ENCODE measurements at regions not wholly inside any gene's neighbourhood (a gene's known extent, or its start where the extent isn't known, plus 50 kb on each side); places are given as distances from the start of the nearest gene placed in this dataset.
A peak's percentile ranks its signal among the peaks of the same experiment; 100 is the strongest.

- no peak overlapping the region for H3K9ac ChIP-seq
- H3K4me3 ChIP-seq: no peak overlapping the region
- DNase-seq (ENCODE audit: low spot score): peak; percentile 13
- Mint-ChIP-seq H3K4me1 (peaks cover 15% of the 10 kb centered on the region), H3K36me3 (no peaks in the 10 kb centered on the region), H3K27ac (no peak overlapping the region), H3K9me3 (no peaks in the 10 kb centered on the region), H3K4me3 (no peak overlapping the region), H3K27me3 (ENCODE audit: insufficient read depth, low read depth) (peaks cover 7% of the 10 kb centered on the region)
- H2AFZ ChIP-seq (replicated peaks): no peak overlapping the region
- H3K4me2 ChIP-seq: peak overlapping the region; percentile 33
- no peaks in the 10 kb centered on the region for H3K79me2 ChIP-seq (ENCODE audit: low read depth)
- no peak for TF ChIP-seq EZH2phosphoT487 (IDR thresholded peaks at IDR 0.05)
- no peak for TF ChIP-seq CTCF (IDR thresholded peaks at IDR 0.05)
- TF ChIP-seq EZH2 (IDR thresholded peaks at IDR 0.05): no peak
- peaks cover 11% of the 10 kb centered on the region for H3K4me1 ChIP-seq
- peaks cover 5% of the 10 kb centered on the region for H3F3A ChIP-seq (ENCODE audit: low read depth)
- H3K36me3 ChIP-seq: no peaks in the 10 kb centered on the region
- no peak overlapping the region for H3K27ac ChIP-seq
- no peaks in the 10 kb centered on the region for H3K9me3 ChIP-seq (ENCODE audit: low read depth)
- H3K27me3 ChIP-seq: no peaks in the 10 kb centered on the region
- no peaks in the 10 kb centered on the region for H4K20me1 ChIP-seq (ENCODE audit: low read depth)
These were observed 165.3 kb downstream of the SHQ1 start for GRCh38 chr3:72682936-72683452.

- Mint-ChIP-seq H3K4me3 (no peak overlapping the region), H3K27me3 (ENCODE audit: insufficient read depth, low read depth) (peaks cover 8% of the 10 kb centered on the region), H3K27ac (no peak overlapping the region), H3K4me1 (peaks cover 15% of the 10 kb centered on the region), H3K9me3 (peaks cover 2% of the 10 kb centered on the region), H3K36me3 (no peaks in the 10 kb centered on the region)
- Histone ChIP-seq H3K4me3 (no peak overlapping the region), H3K27me3 (no peaks in the 10 kb centered on the region), H3K36me3 (no peaks in the 10 kb centered on the region), H3K9me3 (ENCODE audit: low read depth) (no peaks in the 10 kb centered on the region), H3K27ac (no peak overlapping the region), H3K4me1 (peaks cover 11% of the 10 kb centered on the region), H4K20me1 (ENCODE audit: low read depth) (no peaks in the 10 kb centered on the region), H3K4me2 (no peak overlapping the region), H3F3A (ENCODE audit: low read depth) (peaks cover 5% of the 10 kb centered on the region), H3K79me2 (ENCODE audit: low read depth) (no peaks in the 10 kb centered on the region), H3K9ac (no peak overlapping the region), H2AFZ (replicated peaks) (no peak overlapping the region)
- no peak for DNase-seq (ENCODE audit: low spot score)
- TF ChIP-seq EZH2phosphoT487 (IDR thresholded peaks at IDR 0.05) (no peak), EZH2 (IDR thresholded peaks at IDR 0.05) (no peak), CTCF (IDR thresholded peaks at IDR 0.05) (no peak)
These were observed 166.6 kb downstream of the SHQ1 start for GRCh38 chr3:72681598-72681997.

- H3K4me2 ChIP-seq: no peak overlapping the region
- no peak overlapping the region for H3K9ac ChIP-seq
- H3K36me3 ChIP-seq: no peaks in the 10 kb centered on the region
- TF ChIP-seq EZH2phosphoT487 (IDR thresholded peaks at IDR 0.05): no peak
- TF ChIP-seq EZH2 (IDR thresholded peaks at IDR 0.05): no peak
- peaks cover 2% of the 10 kb centered on the region for H3K9me3 Mint-ChIP-seq
- no peaks in the 10 kb centered on the region for H3K27me3 ChIP-seq
- DNase-seq (ENCODE audit: low spot score): no peak
- peaks cover 8% of the 10 kb centered on the region for H3K27me3 Mint-ChIP-seq (ENCODE audit: insufficient read depth, low read depth)
- H3K4me3 Mint-ChIP-seq: peak overlapping the region; percentile 5
- H3K4me1 Mint-ChIP-seq: peaks cover 15% of the 10 kb centered on the region
- H3K27ac Mint-ChIP-seq: peak overlapping the region; percentile 9
- no peak overlapping the region for H3K4me3 ChIP-seq
- no peak overlapping the region for H2AFZ ChIP-seq (replicated peaks)
- H3K79me2 ChIP-seq (ENCODE audit: low read depth): no peaks in the 10 kb centered on the region
- H3K9me3 ChIP-seq (ENCODE audit: low read depth): no peaks in the 10 kb centered on the region
- peaks cover 5% of the 10 kb centered on the region for H3F3A ChIP-seq (ENCODE audit: low read depth)
- H4K20me1 ChIP-seq (ENCODE audit: low read depth): no peaks in the 10 kb centered on the region
- peaks cover 11% of the 10 kb centered on the region for H3K4me1 ChIP-seq
- no peak overlapping the region for H3K27ac ChIP-seq
- H3K36me3 Mint-ChIP-seq: no peaks in the 10 kb centered on the region
These were observed 167.5 kb downstream of the SHQ1 start for GRCh38 chr3:72680766-72681165.

DNA sequence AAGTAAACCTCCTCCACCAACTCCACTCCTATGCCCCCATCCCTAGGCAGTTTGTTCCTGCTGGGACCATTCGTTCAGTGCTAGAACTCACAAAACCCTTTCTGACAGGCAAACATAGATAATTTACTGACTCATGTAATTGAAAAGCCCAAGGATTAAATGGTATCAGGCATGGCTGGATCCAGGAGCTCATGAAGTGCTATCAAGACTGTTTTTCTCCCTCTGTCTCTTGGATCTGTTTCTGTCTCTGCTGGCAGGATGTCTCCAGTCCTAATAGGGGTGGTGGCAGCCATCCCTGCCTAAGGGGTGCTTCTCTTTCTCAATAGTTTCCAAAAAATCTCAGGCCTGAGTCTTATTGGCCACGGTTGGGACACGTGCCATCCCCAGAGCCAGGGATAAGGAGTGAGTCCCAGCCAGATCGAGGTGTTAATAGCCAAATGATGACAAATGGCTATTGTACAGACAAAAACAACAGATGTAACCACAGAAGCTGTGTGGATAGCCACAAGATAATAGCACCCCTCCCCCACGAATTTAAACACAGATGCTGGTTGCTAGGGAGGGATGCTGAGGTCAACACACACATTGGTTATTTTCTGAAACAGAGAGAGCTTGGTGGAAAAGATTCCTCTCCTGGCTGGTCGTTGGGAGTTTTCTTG, 168.6 kb downstream of the SHQ1 start:
- no peak overlapping the region for H3K27ac Mint-ChIP-seq
- H3K27me3 ChIP-seq: no peaks in the 10 kb centered on the region
- no peak overlapping the region for H3K4me2 ChIP-seq
- no peaks in the 10 kb centered on the region for H3K36me3 ChIP-seq
- H4K20me1 ChIP-seq (ENCODE audit: low read depth): no peaks in the 10 kb centered on the region
- H2AFZ ChIP-seq (replicated peaks): no peak overlapping the region
- H3K4me3 Mint-ChIP-seq: no peak overlapping the region
- no peak for TF ChIP-seq EZH2 (IDR thresholded peaks at IDR 0.05)
- TF ChIP-seq CTCF (IDR thresholded peaks at IDR 0.05): no peak
- TF ChIP-seq EZH2phosphoT487 (IDR thresholded peaks at IDR 0.05): no peak
- no peak overlapping the region for H3K27ac ChIP-seq
- no peak overlapping the region for H3K4me3 ChIP-seq
- peaks cover 12% of the 10 kb centered on the region for H3K4me1 Mint-ChIP-seq
- no peak for DNase-seq (ENCODE audit: low spot score)
- peaks cover 10% of the 10 kb centered on the region for H3K27me3 Mint-ChIP-seq (ENCODE audit: insufficient read depth, low read depth)
- no peaks in the 10 kb centered on the region for H3K9me3 ChIP-seq (ENCODE audit: low read depth)
- H3K79me2 ChIP-seq (ENCODE audit: low read depth): no peaks in the 10 kb centered on the region
- H3K9me3 Mint-ChIP-seq: peaks cover 2% of the 10 kb centered on the region
- H3K9ac ChIP-seq: no peak overlapping the region
- no peaks in the 10 kb centered on the region for H3K36me3 Mint-ChIP-seq
- peaks cover 5% of the 10 kb centered on the region for H3F3A ChIP-seq (ENCODE audit: low read depth)
- peaks cover 11% of the 10 kb centered on the region for H3K4me1 ChIP-seq
